ENCODE measurements at regions not wholly inside any gene's neighbourhood (a gene's known extent, or its start where the extent isn't known, plus 50 kb on each side); places are given as distances from the start of the nearest gene placed in this dataset.

DNA sequence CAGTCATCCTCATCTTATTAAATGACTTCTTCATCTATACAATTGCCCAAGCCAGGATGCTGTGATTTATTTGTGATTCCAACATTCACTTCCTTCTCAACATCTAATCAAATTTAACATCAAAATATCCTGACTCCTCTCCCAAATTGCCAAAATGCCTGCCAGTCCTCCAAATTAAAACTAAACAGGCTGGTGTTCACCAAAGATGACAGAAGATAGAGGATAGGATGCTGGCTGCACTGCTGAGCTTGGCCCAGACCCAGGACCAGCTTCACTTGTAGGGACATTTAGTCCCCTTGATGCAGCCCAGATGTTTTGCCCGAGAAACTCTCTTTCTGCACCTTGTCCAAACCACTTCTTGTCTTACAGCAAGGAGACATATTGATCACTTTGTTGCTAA, 540.0 kb upstream of the CNTNAP5 start:
- TF ChIP-seq, protein P1, sequence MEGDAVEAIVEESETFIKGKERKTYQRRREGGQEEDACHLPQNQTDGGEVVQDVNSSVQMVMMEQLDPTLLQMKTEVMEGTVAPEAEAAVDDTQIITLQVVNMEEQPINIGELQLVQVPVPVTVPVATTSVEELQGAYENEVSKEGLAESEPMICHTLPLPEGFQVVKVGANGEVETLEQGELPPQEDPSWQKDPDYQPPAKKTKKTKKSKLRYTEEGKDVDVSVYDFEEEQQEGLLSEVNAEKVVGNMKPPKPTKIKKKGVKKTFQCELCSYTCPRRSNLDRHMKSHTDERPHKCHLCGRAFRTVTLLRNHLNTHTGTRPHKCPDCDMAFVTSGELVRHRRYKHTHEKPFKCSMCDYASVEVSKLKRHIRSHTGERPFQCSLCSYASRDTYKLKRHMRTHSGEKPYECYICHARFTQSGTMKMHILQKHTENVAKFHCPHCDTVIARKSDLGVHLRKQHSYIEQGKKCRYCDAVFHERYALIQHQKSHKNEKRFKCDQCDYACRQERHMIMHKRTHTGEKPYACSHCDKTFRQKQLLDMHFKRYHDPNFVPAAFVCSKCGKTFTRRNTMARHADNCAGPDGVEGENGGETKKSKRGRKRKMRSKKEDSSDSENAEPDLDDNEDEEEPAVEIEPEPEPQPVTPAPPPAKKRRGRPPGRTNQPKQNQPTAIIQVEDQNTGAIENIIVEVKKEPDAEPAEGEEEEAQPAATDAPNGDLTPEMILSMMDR (conservative IDR thresholded peaks at IDR 0.05 in 1 of 2, IDR thresholded peaks at IDR 0.05 in 1 of 2; ENCODE audit: extremely low read depth in 1 of 2, insufficient read depth in 1 of 2, low read depth in 1 of 2, low read length in 2 of 2) = no peak
- TF ChIP-seq EZH2 (IDR thresholded peaks at IDR 0.05; ENCODE audit: borderline replicate concordance, low read length) = no peak
